HG02973 (cell line): ENCODE measurements at regions not wholly inside any gene's neighbourhood (a gene's known extent, or its start where the extent isn't known, plus 50 kb on each side); places are given as distances from the start of the nearest gene placed in this dataset.

Source experiments
- ATAC-seq: cut with Tn5 transposase; IDR thresholded peaks from one replicate; pipeline ENCODE4 v1.9.1; 2021; ENCODE audit warnings: moderate library complexity; ENCODE audit not compliant: unreplicated experiment

- ATAC-seq = no peak
Measured at GRCh38 chr2:12300019-12300602, 416.6 kb upstream of the TRIB2 start.

- ATAC-seq = no peak
Measured at GRCh38 chr2:12300927-12301326, 415.8 kb upstream of the TRIB2 start.

GRCh38 chr2:12302140-12302539 lies 414.6 kb upstream of the TRIB2 start:
- ATAC-seq = no peak

GRCh38 chr2:12302691-12303090 lies 414.0 kb upstream of the TRIB2 start:
- ATAC-seq = no peak

- peak; percentile 45 for ATAC-seq
Measured at GRCh38 chr2:12303181-12304030, 413.3 kb upstream of the TRIB2 start.

GRCh38 chr2:12304564-12305171 lies 412.1 kb upstream of the TRIB2 start:
- ATAC-seq = no peak

- no peak for ATAC-seq
Measured at GRCh38 chr2:12305931-12306330, 410.8 kb upstream of the TRIB2 start.

GRCh38 chr2:12310399-12310798 lies 406.3 kb upstream of the TRIB2 start:
- ATAC-seq = no peak

GRCh38 chr2:12313445-12314126 lies 403.1 kb upstream of the TRIB2 start:
- ATAC-seq = no peak

- ATAC-seq = no peak
Measured at GRCh38 chr2:12314127-12314760, 402.5 kb upstream of the TRIB2 start.

- ATAC-seq = no peak
Measured at GRCh38 chr2:12315224-12315623, 401.5 kb upstream of the TRIB2 start.

GRCh38 chr2:12316476-12316875 lies 400.3 kb upstream of the TRIB2 start:
- no peak for ATAC-seq

- ATAC-seq = no peak
Measured at GRCh38 chr2:12317286-12317685, 399.4 kb upstream of the TRIB2 start.

- no peak for ATAC-seq
Measured at GRCh38 chr2:12317814-12318426, 398.8 kb upstream of the TRIB2 start.

GRCh38 chr2:12318427-12319057 lies 398.2 kb upstream of the TRIB2 start:
- no peak for ATAC-seq

GRCh38 chr2:12320027-12320734 lies 396.6 kb upstream of the TRIB2 start:
- no peak for ATAC-seq

- no peak for ATAC-seq
Measured at GRCh38 chr2:12320991-12321641, 395.6 kb upstream of the TRIB2 start.

- no peak for ATAC-seq
Measured at GRCh38 chr2:12321886-12322285, 394.9 kb upstream of the TRIB2 start.

GRCh38 chr2:12325806-12326205 lies 390.9 kb upstream of the TRIB2 start:
- ATAC-seq = no peak
